Naive thymus-derived CD8-positive, alpha-beta T cell (primary cell): ENCODE measurements at regions not wholly inside any gene's neighbourhood (a gene's known extent, or its start where the extent isn't known, plus 50 kb on each side); places are given as distances from the start of the nearest gene placed in this dataset.

Experiments
- ATAC-seq, 2 donors: fragments of 150-1000 bp; cut with Tn5 transposase in 1 of 2; sonication (Bioruptor Pico), chemical (Tn5 transposase) in 1 of 2; 1 replicate in 1 of 2; 2 replicates in 1 of 2; pipeline ENCODE4 v1.10.0; 2021; ENCODE audit warnings: mild to moderate bottlenecking in 2 of 2, moderate library complexity in 2 of 2
- POLR2A ChIA-PET: fragments of 350-600 bp; sonication (Branson Sonifier 250); formaldehyde crosslinking; loops from one replicate; lab custom pipeline; 2021; ENCODE audit warnings: antibody characterized with exemption; lab: Charles Lee
- DNase-seq, 10 donors: peaks; one replicate each; pipeline versions ENCODE4 v3.0.0 to v3.0.0-alpha.2; 2020 to 2022
- H3K27ac Mint-ChIP-seq, 10 donors: one replicate each; pipeline ENCODE4 v1.8.0; 2020 to 2022; ENCODE audit warnings: mild to moderate bottlenecking in 10 of 10, mixed read lengths in 10 of 10, moderate library complexity in 4 of 10, inconsistent platforms in 1 of 10
- H3K27me3 Mint-ChIP-seq, 5 donors: one replicate each; pipeline ENCODE4 v1.8.0; 2021 to 2022; ENCODE audit warnings: mixed read lengths in 5 of 5
- H3K36me3 Mint-ChIP-seq, 3 donors: one replicate each; pipeline ENCODE4 v1.8.0; 2020 to 2022; ENCODE audit warnings: mixed read lengths in 3 of 3, mild to moderate bottlenecking in 2 of 3, inconsistent platforms in 1 of 3
- H3K4me1 Mint-ChIP-seq, 4 donors: one replicate each; pipeline ENCODE4 v1.8.0; 2021 to 2022; ENCODE audit warnings: mixed read lengths in 4 of 4
- H3K4me3 Mint-ChIP-seq, 10 donors: one replicate each; pipeline ENCODE4 v1.8.0; 2020 to 2022; ENCODE audit warnings: mild to moderate bottlenecking in 10 of 10, mixed read lengths in 10 of 10, moderate library complexity in 6 of 10, inconsistent platforms in 1 of 10
- H3K9me3 Mint-ChIP-seq, 9 donors: one replicate each; pipeline ENCODE4 v1.8.0; 2020 to 2022; ENCODE audit warnings: mixed read lengths in 9 of 9, mild to moderate bottlenecking in 3 of 9, inconsistent platforms in 1 of 9, moderate library complexity in 1 of 9

DNA sequence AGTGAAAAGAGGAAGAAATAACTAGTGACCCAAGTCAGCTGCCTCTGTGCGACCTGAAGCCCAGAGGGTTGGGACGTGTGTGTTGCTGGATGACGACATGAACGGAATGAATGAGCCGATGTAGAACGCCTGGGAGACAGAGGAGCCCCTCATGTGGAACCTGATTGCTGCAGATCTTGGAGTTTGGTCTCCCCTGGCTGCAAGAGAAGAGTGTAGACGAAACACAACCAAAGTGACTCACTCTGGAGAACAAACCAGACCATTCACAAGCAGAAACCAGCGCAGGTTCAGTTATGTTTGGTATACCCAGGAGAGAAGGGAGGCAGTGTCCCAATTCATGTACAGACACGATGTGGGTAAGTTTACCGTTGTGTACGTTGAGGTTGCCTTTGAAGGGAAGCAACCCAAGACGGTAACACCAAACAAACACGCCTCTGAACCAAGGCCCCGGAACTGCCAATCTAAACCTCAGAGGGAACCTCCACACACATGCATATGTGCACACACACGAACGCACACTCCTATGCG is 265.9 kb downstream of the BMP7 start:
- Mint-ChIP-seq H3K9me3 (peaks cover 0 to 24% (median 7%) of the 10 kb centered on the region in 9 donors), H3K27me3 (peaks cover 2 to 24% (median 8%) of the 10 kb centered on the region in 5 donors), H3K4me1 (no peaks in the 10 kb centered on the region), H3K27ac (no peak overlapping the region), H3K36me3 (peaks cover 0 to 7% (median 0%) of the 10 kb centered on the region in 3 donors), H3K4me3 (no peak overlapping the region)
- no peak for ATAC-seq
- no peak for DNase-seq
- POLR2A ChIA-PET, result no interaction called here

DNA sequence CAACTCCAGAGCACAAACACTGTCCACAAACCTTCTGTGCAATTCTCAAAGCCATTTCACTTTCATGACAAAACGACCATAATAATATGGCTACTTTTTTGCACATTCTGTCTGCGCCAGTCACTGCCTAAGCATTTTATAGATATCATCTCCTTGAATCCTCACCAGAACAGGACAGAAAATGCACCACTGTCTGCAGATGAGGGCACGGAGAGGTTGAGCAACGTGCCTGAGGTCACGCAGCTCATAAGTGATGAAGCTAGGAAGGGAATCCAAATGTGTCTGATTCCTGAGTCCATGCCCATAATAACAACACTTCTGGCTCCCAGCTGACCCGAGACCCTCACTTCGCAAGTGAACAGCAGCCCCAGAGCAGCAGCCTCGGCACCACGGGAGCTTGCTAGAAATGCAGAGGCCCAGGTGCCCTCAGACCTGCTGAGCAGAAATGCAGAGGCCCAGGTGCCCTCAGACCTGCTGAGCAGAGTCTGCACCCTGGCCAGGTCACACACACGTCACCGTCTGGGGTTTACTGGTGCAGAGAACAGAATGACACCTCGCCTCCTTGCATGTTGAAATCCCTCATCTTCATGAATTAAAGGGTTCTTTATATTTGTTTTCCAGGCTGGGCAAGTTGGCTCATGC is 265.2 kb downstream of the BMP7 start:
- Mint-ChIP-seq H3K9me3 (peaks cover 0 to 24% (median 7%) of the 10 kb centered on the region in 9 donors), H3K4me3 (no peak overlapping the region)
- POLR2A ChIA-PET, result no interaction called here

DNA sequence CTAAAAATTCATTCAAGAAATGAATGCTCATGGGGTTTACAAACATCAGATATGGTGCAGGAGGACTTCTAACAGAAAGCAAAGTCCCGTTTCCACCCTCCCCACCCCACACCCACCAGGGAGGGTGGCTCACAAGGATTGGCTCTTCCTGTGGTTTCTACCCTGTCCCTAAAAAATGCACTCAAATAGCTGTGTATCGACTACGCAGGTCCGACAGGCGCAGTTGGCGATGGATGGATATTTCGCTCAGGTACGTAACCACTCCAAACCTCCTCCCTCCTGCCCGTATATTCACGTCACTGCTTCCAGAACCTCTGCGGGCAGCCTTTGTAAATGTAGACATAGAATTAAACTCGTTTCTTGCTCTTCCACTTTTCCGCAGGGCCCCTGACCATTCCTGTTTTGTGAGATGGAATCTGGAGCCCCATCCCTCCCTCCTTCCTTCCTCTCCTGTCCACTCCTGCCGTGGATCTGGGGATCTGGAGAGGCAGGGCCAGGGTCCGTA is 264.3 kb downstream of the BMP7 start:
- POLR2A ChIA-PET, result no interaction called here
- H3K27me3 Mint-ChIP-seq, result peaks cover 7 to 20% (median 9%) of the 10 kb centered on the region in 5 donors
- no peak for ATAC-seq
- no peak for DNase-seq
- peaks cover 0 to 3% (median 0%) of the 10 kb centered on the region in 4 donors for H3K4me1 Mint-ChIP-seq
- H3K27ac Mint-ChIP-seq, result no peak overlapping the region
- peaks cover 0 to 7% (median 0%) of the 10 kb centered on the region in 3 donors for H3K36me3 Mint-ChIP-seq
- no peak overlapping the region for H3K4me3 Mint-ChIP-seq
- H3K9me3 Mint-ChIP-seq, result peaks cover 0 to 21% (median 7%) of the 10 kb centered on the region in 9 donors

More for the DNA sequence above, 265.2 kb downstream of the BMP7 start:
- H3K4me1 Mint-ChIP-seq, result no peaks in the 10 kb centered on the region
- peaks cover 0 to 7% (median 0%) of the 10 kb centered on the region in 3 donors for H3K36me3 Mint-ChIP-seq
- no peak for ATAC-seq
- no peak for DNase-seq
- peak overlapping the region in 1 of 10 donors; percentile 72 for H3K27ac Mint-ChIP-seq
- peaks cover 2 to 24% (median 8%) of the 10 kb centered on the region in 5 donors for H3K27me3 Mint-ChIP-seq

- Mint-ChIP-seq H3K36me3 (peaks cover 0 to 7% (median 0%) of the 10 kb centered on the region in 3 donors), H3K4me3 (no peak overlapping the region), H3K9me3 (peaks cover 0 to 17% (median 5%) of the 10 kb centered on the region in 9 donors), H3K4me1 (peaks cover 0 to 4% (median under 1%) of the 10 kb centered on the region in 4 donors), H3K27ac (peak overlapping the region in 1 of 10 donors; percentile 31), H3K27me3 (peaks cover 7 to 26% (median 9%) of the 10 kb centered on the region in 5 donors)
- POLR2A ChIA-PET, result no interaction called here
- DNase-seq (no peak), ATAC-seq (no peak)
Observed at GRCh38 chr20:57003012-57003411, 263.4 kb downstream of the BMP7 start.

DNA sequence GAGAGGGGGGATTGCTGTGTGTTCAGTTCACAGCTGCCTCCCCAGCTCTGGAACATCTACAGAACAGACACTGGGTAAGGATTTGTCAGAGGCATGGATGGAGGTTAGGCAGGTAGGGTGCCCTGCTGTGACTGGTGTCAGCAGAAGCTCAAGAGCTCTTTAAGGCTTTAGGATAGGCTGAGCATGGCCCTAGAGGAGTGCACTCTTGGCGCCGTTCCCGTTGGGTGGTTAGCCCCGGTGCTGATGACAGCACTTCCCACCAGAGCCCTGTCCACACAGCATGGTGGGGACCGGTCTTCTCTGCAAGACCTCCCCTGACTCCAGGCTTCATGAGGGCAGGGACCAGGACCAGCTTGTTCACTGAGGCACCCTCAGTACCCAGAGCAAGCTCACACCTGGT is 262.0 kb downstream of the BMP7 start:
- POLR2A ChIA-PET, result no interaction called here
- ATAC-seq, result no peak
- peaks cover 7 to 26% (median 9%) of the 10 kb centered on the region in 5 donors for H3K27me3 Mint-ChIP-seq

GRCh38 chr20:57004951-57005933 is 261.2 kb downstream of the BMP7 start:
- Mint-ChIP-seq H3K9me3 (peaks cover 0 to 2% (median 0%) of the 10 kb centered on the region in 9 donors), H3K36me3 (no peaks in the 10 kb centered on the region), H3K27ac (peak overlapping the region in 1 of 10 donors; percentile 27), H3K4me1 (peaks cover 0 to 4% (median under 1%) of the 10 kb centered on the region in 4 donors), H3K27me3 (peaks cover 7 to 33% (median 12%) of the 10 kb centered on the region in 5 donors), H3K4me3 (no peak overlapping the region)
- DNase-seq (no peak), ATAC-seq (no peak)
- POLR2A ChIA-PET, result no interaction called here

More for the DNA sequence above, 262.0 kb downstream of the BMP7 start:
- DNase-seq, result no peak
- Mint-ChIP-seq H3K27ac (no peak overlapping the region), H3K4me1 (peaks cover 0 to 4% (median under 1%) of the 10 kb centered on the region in 4 donors), H3K36me3 (no peaks in the 10 kb centered on the region), H3K9me3 (peaks cover 0 to 8% (median 0%) of the 10 kb centered on the region in 9 donors), H3K4me3 (no peak overlapping the region)

GRCh38 chr20:57006411-57007170 is 259.9 kb downstream of the BMP7 start:
- no peaks in the 10 kb centered on the region for H3K36me3 Mint-ChIP-seq
- POLR2A ChIA-PET, result no interaction called here
- peaks cover 0 to 4% (median under 1%) of the 10 kb centered on the region in 4 donors for H3K4me1 Mint-ChIP-seq
- DNase-seq (no peak), ATAC-seq (no peak)
- H3K27ac Mint-ChIP-seq, result no peak overlapping the region
- no peaks in the 10 kb centered on the region for H3K9me3 Mint-ChIP-seq
- no peak overlapping the region for H3K4me3 Mint-ChIP-seq
- H3K27me3 Mint-ChIP-seq, result peaks cover 14 to 47% (median 17%) of the 10 kb centered on the region in 5 donors

DNA sequence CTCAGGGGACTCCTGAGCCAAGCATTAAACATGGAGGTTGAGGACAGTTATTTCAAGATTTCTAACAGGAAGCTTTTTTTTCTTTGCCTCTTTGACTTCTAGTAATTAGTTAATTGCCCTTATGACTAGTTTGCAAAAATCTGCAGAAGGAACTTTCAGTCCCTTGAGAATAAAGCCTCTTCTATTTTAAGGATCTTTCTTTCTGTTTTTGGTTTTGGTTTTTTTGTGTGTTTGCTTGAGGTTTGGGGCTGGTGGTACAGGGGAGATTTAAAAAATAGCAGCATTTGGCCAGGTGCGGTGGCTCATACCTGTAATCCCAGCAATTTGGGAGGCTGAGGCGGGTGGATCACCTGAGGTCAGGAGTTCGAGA is 259.3 kb downstream of the BMP7 start:
- DNase-seq (no peak), ATAC-seq (no peak)
- Mint-ChIP-seq H3K27ac (no peak overlapping the region), H3K4me1 (peaks cover 0 to 4% (median under 1%) of the 10 kb centered on the region in 4 donors), H3K36me3 (no peaks in the 10 kb centered on the region), H3K27me3 (peaks cover 14 to 49% (median 22%) of the 10 kb centered on the region in 5 donors), H3K4me3 (no peak overlapping the region), H3K9me3 (no peaks in the 10 kb centered on the region)
- POLR2A ChIA-PET, result no interaction called here

- peaks cover 17 to 60% (median 30%) of the 10 kb centered on the region in 5 donors for H3K27me3 Mint-ChIP-seq
- DNase-seq (no peak), ATAC-seq (no peak)
- H3K36me3 Mint-ChIP-seq, result peaks cover 0 to 5% (median 0%) of the 10 kb centered on the region in 3 donors
- no peak overlapping the region for H3K27ac Mint-ChIP-seq
- POLR2A ChIA-PET, result no interaction called here
- no peaks in the 10 kb centered on the region for H3K9me3 Mint-ChIP-seq
- no peak overlapping the region for H3K4me3 Mint-ChIP-seq
- H3K4me1 Mint-ChIP-seq, result peaks cover 0 to 4% (median under 1%) of the 10 kb centered on the region in 4 donors
Observed at GRCh38 chr20:57008217-57008616, 258.2 kb downstream of the BMP7 start.

DNA sequence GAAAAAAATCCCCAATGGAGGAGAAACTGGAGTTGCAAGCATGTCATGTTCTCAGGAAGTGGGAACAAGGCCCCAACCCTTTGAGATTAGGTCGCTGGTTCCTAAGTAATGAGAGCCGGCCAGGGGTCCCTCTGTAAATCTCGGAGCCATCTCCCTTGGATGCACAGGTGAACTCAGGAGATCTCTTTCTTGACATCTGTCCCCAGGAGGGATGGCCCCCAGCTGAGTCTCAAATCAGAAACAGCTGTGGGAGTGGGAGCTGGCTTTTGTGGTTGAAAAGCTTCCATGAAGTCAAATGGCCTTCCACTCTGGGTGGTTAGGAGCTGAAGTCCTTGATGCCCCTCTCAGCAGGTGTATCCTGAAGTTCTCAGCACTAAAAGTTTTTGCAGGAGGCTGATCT is 257.1 kb downstream of the BMP7 start:
- no peak overlapping the region for H3K27ac Mint-ChIP-seq
- H3K4me1 Mint-ChIP-seq, result peaks cover 0 to 4% (median under 1%) of the 10 kb centered on the region in 4 donors
- peaks cover 0 to 6% (median 0%) of the 10 kb centered on the region in 3 donors for H3K36me3 Mint-ChIP-seq
- no peak overlapping the region for H3K4me3 Mint-ChIP-seq
- peaks cover 16 to 71% (median 30%) of the 10 kb centered on the region in 5 donors for H3K27me3 Mint-ChIP-seq
- ATAC-seq, result no peak
- no peak for DNase-seq
- POLR2A ChIA-PET, result no interaction called here
- no peaks in the 10 kb centered on the region for H3K9me3 Mint-ChIP-seq

- no peaks in the 10 kb centered on the region for H3K9me3 Mint-ChIP-seq
- H3K27me3 Mint-ChIP-seq, result peaks cover 16 to 73% (median 30%) of the 10 kb centered on the region in 5 donors
- DNase-seq (no peak), ATAC-seq (no peak)
- peaks cover 0 to 4% (median under 1%) of the 10 kb centered on the region in 4 donors for H3K4me1 Mint-ChIP-seq
- POLR2A ChIA-PET, result no interaction called here
- H3K36me3 Mint-ChIP-seq, result peaks cover 0 to 6% (median 0%) of the 10 kb centered on the region in 3 donors
- no peak overlapping the region for H3K4me3 Mint-ChIP-seq
- H3K27ac Mint-ChIP-seq, result no peak overlapping the region
Observed at GRCh38 chr20:57009775-57010174, 256.7 kb downstream of the BMP7 start.

DNA sequence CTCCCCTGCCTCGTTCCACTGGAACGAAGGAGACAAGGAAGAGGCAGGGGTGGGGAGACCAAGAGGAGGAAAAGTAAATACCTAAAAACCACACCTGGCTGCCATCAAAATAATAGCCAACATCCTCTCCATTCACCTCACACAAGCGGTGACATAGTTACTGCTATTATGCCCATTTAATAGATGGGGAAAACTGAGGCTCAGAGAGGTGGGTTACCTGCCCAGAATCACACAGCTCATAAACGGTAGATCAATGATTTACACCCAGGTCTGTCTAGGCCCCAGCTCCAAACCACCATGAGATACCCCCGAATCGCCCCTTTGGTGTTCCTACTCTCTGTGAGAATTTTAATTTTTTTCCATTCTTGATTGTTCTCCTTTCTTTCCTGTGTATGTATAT is 253.8 kb downstream of the BMP7 start:
- Mint-ChIP-seq H3K4me3 (no peak overlapping the region), H3K27me3 (peaks cover 11 to 66% (median 36%) of the 10 kb centered on the region in 5 donors), H3K27ac (no peak overlapping the region), H3K4me1 (peaks cover 0 to 2% (median 0%) of the 10 kb centered on the region in 4 donors), H3K9me3 (no peaks in the 10 kb centered on the region), H3K36me3 (peaks cover 0 to 6% (median 0%) of the 10 kb centered on the region in 3 donors)
- ATAC-seq (no peak), DNase-seq (no peak)
- POLR2A ChIA-PET, result no interaction called here
